ENCODE measurements at regions not wholly inside any gene's neighbourhood (a gene's known extent, or its start where the extent isn't known, plus 50 kb on each side); places are given as distances from the start of the nearest gene placed in this dataset.

- Mint-ChIP-seq H3K9me3 (ENCODE audit: unreplicated experiment) (peaks cover 4% of the 10 kb centered on the region), H3K4me3 (ENCODE audit: unreplicated experiment) (no peak overlapping the region), H3K4me1 (ENCODE audit: unreplicated experiment) (peaks cover 8% of the 10 kb centered on the region), H3K27ac (ENCODE audit: unreplicated experiment) (peak overlapping the region; percentile 9), H3K27me3 (ENCODE audit: unreplicated experiment) (no peaks in the 10 kb centered on the region), H3K36me3 (ENCODE audit: unreplicated experiment) (no peaks in the 10 kb centered on the region)
- DNase-seq (ENCODE audit: extremely low spot score, unreplicated experiment), result no peak
- TF ChIP-seq CTCF (IDR thresholded peaks at IDR 0.05), result no peak
These were observed 68.8 kb upstream of the IL12A start for GRCh38 chr3:159919873-159920272.

GRCh38 chr3:159922193-159922840 is 66.3 kb upstream of the IL12A start:
- DNase-seq (ENCODE audit: extremely low spot score, unreplicated experiment), result no peak
- H3K27me3 Mint-ChIP-seq (ENCODE audit: unreplicated experiment), result no peaks in the 10 kb centered on the region
- peaks cover 4% of the 10 kb centered on the region for H3K9me3 Mint-ChIP-seq (ENCODE audit: unreplicated experiment)
- no peaks in the 10 kb centered on the region for H3K36me3 Mint-ChIP-seq (ENCODE audit: unreplicated experiment)
- H3K4me1 Mint-ChIP-seq (ENCODE audit: unreplicated experiment), result peaks cover 11% of the 10 kb centered on the region
- no peak overlapping the region for H3K27ac Mint-ChIP-seq (ENCODE audit: unreplicated experiment)
- no peak for TF ChIP-seq CTCF (IDR thresholded peaks at IDR 0.05)
- H3K4me3 Mint-ChIP-seq (ENCODE audit: unreplicated experiment), result no peak overlapping the region

- no peak overlapping the region for H3K27ac Mint-ChIP-seq (ENCODE audit: unreplicated experiment)
- no peak for TF ChIP-seq CTCF (IDR thresholded peaks at IDR 0.05)
- no peak for DNase-seq (ENCODE audit: extremely low spot score, unreplicated experiment)
- H3K9me3 Mint-ChIP-seq (ENCODE audit: unreplicated experiment), result peaks cover 4% of the 10 kb centered on the region
- H3K4me3 Mint-ChIP-seq (ENCODE audit: unreplicated experiment), result no peak overlapping the region
- H3K36me3 Mint-ChIP-seq (ENCODE audit: unreplicated experiment), result no peaks in the 10 kb centered on the region
- H3K4me1 Mint-ChIP-seq (ENCODE audit: unreplicated experiment), result peaks cover 17% of the 10 kb centered on the region
- H3K27me3 Mint-ChIP-seq (ENCODE audit: unreplicated experiment), result no peaks in the 10 kb centered on the region
These were observed 65.7 kb upstream of the IL12A start for GRCh38 chr3:159922861-159923312.

- no peak overlapping the region for H3K4me3 Mint-ChIP-seq (ENCODE audit: unreplicated experiment)
- no peak for TF ChIP-seq CTCF (IDR thresholded peaks at IDR 0.05)
- no peak for DNase-seq (ENCODE audit: extremely low spot score, unreplicated experiment)
- no peaks in the 10 kb centered on the region for H3K27me3 Mint-ChIP-seq (ENCODE audit: unreplicated experiment)
- no peak overlapping the region for H3K27ac Mint-ChIP-seq (ENCODE audit: unreplicated experiment)
- no peaks in the 10 kb centered on the region for H3K36me3 Mint-ChIP-seq (ENCODE audit: unreplicated experiment)
- peaks cover 4% of the 10 kb centered on the region for H3K9me3 Mint-ChIP-seq (ENCODE audit: unreplicated experiment)
- H3K4me1 Mint-ChIP-seq (ENCODE audit: unreplicated experiment), result peaks cover 21% of the 10 kb centered on the region
These were observed 65.3 kb upstream of the IL12A start for GRCh38 chr3:159923336-159923735.

- H3K9me3 Mint-ChIP-seq (ENCODE audit: unreplicated experiment), result peaks cover 4% of the 10 kb centered on the region
- no peaks in the 10 kb centered on the region for H3K36me3 Mint-ChIP-seq (ENCODE audit: unreplicated experiment)
- no peak overlapping the region for H3K4me3 Mint-ChIP-seq (ENCODE audit: unreplicated experiment)
- H3K27me3 Mint-ChIP-seq (ENCODE audit: unreplicated experiment), result no peaks in the 10 kb centered on the region
- no peak for TF ChIP-seq CTCF (IDR thresholded peaks at IDR 0.05)
- H3K4me1 Mint-ChIP-seq (ENCODE audit: unreplicated experiment), result peaks cover 27% of the 10 kb centered on the region
- H3K27ac Mint-ChIP-seq (ENCODE audit: unreplicated experiment), result peak overlapping the region; percentile 21
- no peak for DNase-seq (ENCODE audit: extremely low spot score, unreplicated experiment)
These were observed 64.7 kb upstream of the IL12A start for GRCh38 chr3:159923956-159924355.
